ENCODE measurements at regions not wholly inside any gene's neighbourhood (a gene's known extent, or its start where the extent isn't known, plus 50 kb on each side); places are given as distances from the start of the nearest gene placed in this dataset.

DNA sequence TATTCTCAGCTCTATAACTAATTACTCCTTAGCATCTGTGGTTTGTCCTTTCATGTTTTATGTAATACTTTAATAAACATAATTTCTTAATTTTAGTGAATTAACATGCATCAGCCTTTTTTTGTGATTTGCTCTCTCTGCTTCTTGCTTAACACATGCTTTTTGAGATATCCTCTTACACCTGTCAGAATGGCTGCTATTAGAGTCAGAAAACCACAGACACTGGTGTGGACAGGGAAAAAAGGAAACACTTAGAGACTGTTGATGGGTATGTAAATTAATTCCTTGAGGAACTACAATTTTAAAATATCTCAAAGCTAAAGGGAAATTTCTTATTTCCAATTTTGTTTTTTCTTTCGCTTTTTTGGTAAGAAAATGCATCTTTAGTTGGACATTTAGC lies 549.0 kb downstream of the ZNF804A start:
- Histone ChIP-seq H3K9me3 (ENCODE audit: control insufficient read depth, insufficient read depth, low read length) (peaks cover 11% of the 10 kb centered on the region), H2AFZ (replicated peaks; ENCODE audit: low read length, poor library complexity) (no peak overlapping the region), H3K36me3 (ENCODE audit: control insufficient read depth, insufficient read depth, low read length) (no peaks in the 10 kb centered on the region), H3K4me3 (ENCODE audit: insufficient read depth, low read depth, low read length) (no peak overlapping the region), H2AK5ac (ENCODE audit: low read depth, low read length) (no peak overlapping the region), H4K8ac (ENCODE audit: low read depth in 2 of 2, low read length in 2 of 2) (no peak overlapping the region), H3K14ac (replicated peaks; ENCODE audit: low read depth, low read length) (no peak overlapping the region), H3K9ac (ENCODE audit: low read depth, low read length) (no peak overlapping the region), H3K79me1 (ENCODE audit: low read depth in 1 of 2, low read length in 2 of 2) (no peaks in the 10 kb centered on the region), H2BK15ac (ENCODE audit: low read depth, low read length) (no peak overlapping the region), H3K27ac (ENCODE audit: insufficient read depth, low read length) (no peak overlapping the region), H3K27me3 (ENCODE audit: control insufficient read depth, insufficient read depth, low read length) (no peaks in the 10 kb centered on the region), H2BK20ac (ENCODE audit: low read depth, low read length) (no peak overlapping the region), H3K56ac (ENCODE audit: extremely low read depth, insufficient read depth, low read length) (no peak overlapping the region), H3K23ac (ENCODE audit: low read depth, low read length) (no peak overlapping the region), H3K4me1 (ENCODE audit: control insufficient read depth, insufficient read depth, low read length) (no peaks in the 10 kb centered on the region), H2AK9ac (replicated peaks; ENCODE audit: low read depth, low read length, poor library complexity) (no peak overlapping the region), H3K4me2 (ENCODE audit: low read depth, low read length) (no peak overlapping the region), H4K20me1 (ENCODE audit: insufficient read depth, low read length) (no peaks in the 10 kb centered on the region), H3K18ac (ENCODE audit: low read depth, low read length) (no peak overlapping the region), H3K4ac (ENCODE audit: low read depth, low read length) (no peak overlapping the region), H4K5ac (ENCODE audit: low read depth, low read length) (no peak overlapping the region), H2BK120ac (ENCODE audit: low read depth, low read length) (no peak overlapping the region), H4K91ac (ENCODE audit: insufficient read depth, low read depth, low read length) (no peak overlapping the region), H2BK5ac (ENCODE audit: low read depth, low read length, poor library complexity, severe bottlenecking) (no peak overlapping the region), H3K9me1 (ENCODE audit: insufficient read depth, low read length) (no peaks in the 10 kb centered on the region)
- DNase-seq (no peak), ATAC-seq (ENCODE audit: low read depth) (no peak)
- TF ChIP-seq, protein P1, sequence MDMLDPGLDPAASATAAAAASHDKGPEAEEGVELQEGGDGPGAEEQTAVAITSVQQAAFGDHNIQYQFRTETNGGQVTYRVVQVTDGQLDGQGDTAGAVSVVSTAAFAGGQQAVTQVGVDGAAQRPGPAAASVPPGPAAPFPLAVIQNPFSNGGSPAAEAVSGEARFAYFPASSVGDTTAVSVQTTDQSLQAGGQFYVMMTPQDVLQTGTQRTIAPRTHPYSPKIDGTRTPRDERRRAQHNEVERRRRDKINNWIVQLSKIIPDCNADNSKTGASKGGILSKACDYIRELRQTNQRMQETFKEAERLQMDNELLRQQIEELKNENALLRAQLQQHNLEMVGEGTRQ (IDR thresholded peaks at IDR 0.05; ENCODE audit: low read depth, low read length): no peak
- POLR2A ChIA-PET (ENCODE audit: unreplicated experiment): no interaction called here
- no CpG with 5 or more reads among the region's 1 CpG for WGBS, 2 experiments (ENCODE audit: extremely low coverage in 2 of 2, insufficient read length in 1 of 2)
- no TSS peak for BruUV-seq (replicated peaks)
- dilution Hi-C loops (cut with HindIII; ENCODE audit: low sequenced_read_pairs, unreplicated experiment) (no loop called here), intact Hi-C loops (cut with micrococcal nuclease) (no loop called here), in situ Hi-C loops (cut with MboI; ENCODE audit: low sequenced_read_pairs) (no loop called here)
- CTCF ChIA-PET: interaction anchor here (0.6 kb wide), 1 partner anchor 1495 kb away, joined by 3 read pairs; no protein-coding TSS in a partner anchor

Data from IMR-90 (cell line).